ENCODE measurements at regions not wholly inside any gene's neighbourhood (a gene's known extent, or its start where the extent isn't known, plus 50 kb on each side); places are given as distances from the start of the nearest gene placed in this dataset.
"Not testable (repeated sequence)": the region's sequence is repeated elsewhere in the genome, so short reads cannot be mapped to it uniquely, and the experiment has no call there.

GRCh38 chr6:133786016-133786415 is 102.9 kb upstream of the TCF21 start:
- no peak for TF ChIP-seq CTCF (IDR thresholded peaks at IDR 0.05; ENCODE audit: low read depth, low read length)
- no peak for DNase-seq (ENCODE audit: extremely low read depth, low read depth)

- TF ChIP-seq CTCF (IDR thresholded peaks at IDR 0.05; ENCODE audit: low read depth, low read length): no peak
- DNase-seq (ENCODE audit: extremely low read depth, low read depth): no peak
Observed at GRCh38 chr6:133787122-133787521, 101.8 kb upstream of the TCF21 start.

DNA sequence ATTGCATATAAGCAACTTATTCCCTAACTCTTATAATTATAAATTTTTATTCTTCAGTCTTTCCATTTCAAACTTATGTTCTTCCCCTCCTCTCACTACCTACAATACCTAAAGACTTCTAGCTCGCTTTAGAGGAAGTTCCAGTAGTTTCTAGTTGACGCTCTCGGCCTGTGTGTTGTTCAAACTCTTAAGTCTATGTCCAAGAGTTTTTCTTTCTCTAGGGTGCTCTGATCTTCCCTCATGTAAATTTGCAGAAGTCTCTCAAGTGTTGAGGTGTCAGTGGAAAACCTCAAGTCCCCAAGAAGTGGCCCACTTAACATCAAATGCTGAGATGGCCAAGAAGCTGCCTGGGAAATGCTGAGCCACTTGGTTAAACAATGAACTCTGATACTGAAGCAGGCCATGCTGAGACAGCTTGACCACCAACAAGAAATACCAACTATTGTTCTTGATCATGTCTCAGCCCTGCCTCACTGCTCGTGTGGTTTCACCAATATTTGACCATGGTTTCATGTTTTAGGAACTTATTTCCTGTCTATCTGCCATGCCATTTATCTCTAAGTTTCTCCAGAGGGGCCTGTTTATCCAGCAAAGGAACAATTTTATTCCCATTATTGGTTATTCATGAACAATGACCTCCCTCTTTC is 100.9 kb upstream of the TCF21 start:
- DNase-seq (ENCODE audit: extremely low read depth, low read depth): no peak
- TF ChIP-seq CTCF (IDR thresholded peaks at IDR 0.05; ENCODE audit: low read depth, low read length): no peak

DNA sequence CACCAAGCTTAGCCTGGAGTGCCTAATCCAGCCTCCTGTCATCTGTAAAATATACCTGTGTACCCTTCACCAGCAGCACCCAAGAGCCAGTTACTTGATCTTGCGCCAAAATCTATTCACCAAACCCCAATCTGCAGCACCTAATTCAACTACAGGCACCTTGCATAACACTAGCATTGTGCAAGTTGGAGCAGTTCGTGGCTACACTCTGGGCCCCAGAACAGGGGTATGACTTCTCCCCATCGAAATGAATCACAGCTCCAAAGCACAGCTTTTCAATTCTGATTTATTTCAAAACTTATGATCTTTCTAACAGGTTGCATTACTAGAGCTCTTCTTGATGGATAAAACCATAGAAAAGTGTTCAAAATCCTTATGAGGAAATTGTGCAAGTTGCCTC is 100.4 kb upstream of the TCF21 start:
- no peak for DNase-seq (ENCODE audit: extremely low read depth, low read depth)
- no peak for TF ChIP-seq CTCF (IDR thresholded peaks at IDR 0.05; ENCODE audit: low read depth, low read length)

DNA sequence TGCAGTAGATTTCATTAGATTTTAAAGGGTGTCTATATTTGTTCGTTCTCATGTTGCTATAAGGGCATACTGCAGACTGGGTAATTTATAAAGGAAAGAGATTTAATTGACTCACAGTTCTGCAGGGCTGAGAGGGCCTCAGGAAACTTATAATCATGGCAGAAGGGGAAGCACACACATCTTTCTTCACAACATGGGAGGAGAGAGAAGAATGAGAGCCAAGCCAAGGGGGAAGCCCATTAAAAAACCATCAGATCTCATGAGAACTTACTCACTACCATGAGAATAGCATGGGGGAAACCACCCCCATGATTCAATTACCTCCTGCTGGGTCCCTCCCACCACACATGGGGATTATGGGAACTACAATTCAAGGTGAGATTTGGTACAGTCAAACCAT is 99.5 kb upstream of the TCF21 start:
- not testable (repeated sequence) for DNase-seq (ENCODE audit: extremely low read depth, low read depth)

DNA sequence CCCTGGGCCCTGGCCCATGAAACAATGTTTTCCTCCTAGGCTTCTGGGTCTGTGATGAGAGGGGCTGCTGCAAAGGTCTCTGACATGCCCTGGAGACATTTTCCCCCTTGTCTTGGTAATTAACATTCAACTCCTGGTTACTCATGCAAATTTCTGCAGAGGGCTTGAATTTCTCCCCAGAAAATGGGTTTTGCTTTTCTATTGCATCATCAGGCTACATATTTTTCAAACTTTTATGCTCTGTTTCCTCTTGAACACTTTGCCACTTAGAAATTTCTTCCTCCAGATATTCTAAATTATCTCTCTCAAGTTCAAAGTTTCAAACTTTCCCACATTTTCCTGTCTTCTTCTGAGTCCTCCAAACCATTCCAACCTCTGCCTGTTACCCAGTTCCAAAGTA is 98.2 kb upstream of the TCF21 start:
- not testable (repeated sequence) for DNase-seq (ENCODE audit: extremely low read depth, low read depth)

DNA sequence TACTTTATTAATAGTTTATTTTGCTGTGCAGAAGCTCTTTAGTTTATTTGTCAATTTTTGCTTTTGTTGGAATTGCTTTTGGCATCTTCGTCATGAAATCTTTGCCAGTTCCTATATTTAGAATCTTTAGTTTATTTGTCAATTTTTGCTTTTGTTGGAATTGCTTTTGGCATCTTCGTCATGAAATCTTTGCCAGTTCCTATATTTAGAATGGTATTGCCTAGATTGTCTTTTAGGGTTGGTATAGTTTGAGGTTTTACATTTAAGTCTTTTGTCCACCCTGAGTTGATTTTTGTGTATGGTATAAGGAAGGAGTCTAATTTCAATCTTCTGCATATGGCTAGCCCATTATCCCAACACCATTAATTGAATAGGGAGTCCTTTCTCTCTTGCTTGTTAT is 93.9 kb upstream of the TCF21 start:
- not testable (repeated sequence) for DNase-seq (ENCODE audit: extremely low read depth, low read depth)

GRCh38 chr6:133796235-133796634 is 92.7 kb upstream of the TCF21 start:
- no peak for TF ChIP-seq CTCF (IDR thresholded peaks at IDR 0.05; ENCODE audit: low read depth, low read length)
- DNase-seq (ENCODE audit: extremely low read depth, low read depth): no peak

DNA sequence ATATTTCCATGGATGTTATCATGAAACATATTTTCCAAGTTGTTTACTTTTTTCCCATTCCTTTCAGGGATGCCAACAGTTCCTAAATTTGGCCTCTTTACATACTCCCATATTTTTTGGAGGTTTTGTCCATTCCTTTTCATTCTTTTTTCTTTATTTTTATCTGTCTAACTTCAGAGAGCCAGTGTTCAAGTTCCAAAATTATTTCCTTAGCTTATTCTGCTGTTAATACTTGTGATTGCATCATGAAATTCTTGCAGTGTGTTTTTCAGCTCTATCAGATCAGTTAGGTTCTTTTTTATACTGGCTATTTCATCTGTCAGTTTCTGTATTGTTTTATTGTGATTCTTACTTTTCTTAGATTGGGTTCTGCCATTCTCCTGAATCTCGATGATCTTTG is 89.9 kb upstream of the TCF21 start:
- TF ChIP-seq CTCF (IDR thresholded peaks at IDR 0.05; ENCODE audit: low read depth, low read length): no peak
- no peak for DNase-seq (ENCODE audit: extremely low read depth, low read depth)

Data from AG09319 (cell line).